GM19455 (cell line): ENCODE measurements at regions not wholly inside any gene's neighbourhood (a gene's known extent, or its start where the extent isn't known, plus 50 kb on each side); places are given as distances from the start of the nearest gene placed in this dataset.
"Not testable (repeated sequence)": the region's sequence is repeated elsewhere in the genome, so short reads cannot be mapped to it uniquely, and the experiment has no call there.

Source experiments
- ATAC-seq: cut with Tn5 transposase; IDR thresholded peaks from one replicate; pipeline ENCODE4 v1.9.1; 2021; ENCODE audit not compliant: unreplicated experiment

DNA sequence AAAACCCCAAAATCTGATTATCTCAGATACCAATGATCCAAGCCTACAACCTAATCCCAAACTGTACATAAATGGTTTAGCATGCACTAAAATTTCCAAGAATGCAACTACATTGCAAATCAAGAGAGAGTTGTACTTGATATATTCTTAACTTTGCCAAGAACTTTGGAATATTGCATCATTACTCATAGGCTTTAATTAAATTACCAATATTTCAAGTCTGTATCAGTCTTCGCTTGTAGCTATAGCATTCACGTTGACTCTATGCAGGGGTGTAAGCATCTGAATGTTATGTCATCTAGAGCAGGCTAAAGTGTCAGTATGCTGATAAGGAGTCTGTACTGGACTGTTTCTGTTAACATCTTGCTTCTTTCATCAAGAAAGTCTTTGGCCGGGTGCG is 56.3 kb downstream of the FOXI3 start:
- no peak for ATAC-seq

DNA sequence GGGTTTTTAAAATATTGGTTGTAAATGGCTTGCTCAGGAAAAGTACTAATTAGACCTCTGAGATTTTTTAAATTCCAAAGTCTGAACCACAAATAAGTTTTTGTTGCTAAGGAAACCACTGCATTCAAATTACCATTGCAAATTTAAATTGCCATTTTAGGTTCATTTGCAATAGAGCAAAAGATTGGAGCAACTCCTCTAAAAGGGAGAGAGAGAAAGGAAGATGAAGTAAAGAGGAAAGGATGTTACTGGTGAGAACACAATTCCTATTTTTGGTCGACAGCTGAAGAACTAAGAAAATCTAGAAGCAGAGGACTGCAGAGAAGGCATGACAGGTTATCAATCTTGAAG is 74.9 kb downstream of the FOXI3 start:
- no peak for ATAC-seq

GRCh38 chr2:88372042-88372441 is 80.5 kb downstream of the FOXI3 start:
- ATAC-seq: no peak

- ATAC-seq: not testable (repeated sequence)
Observed at GRCh38 chr2:88365408-88365807, 87.1 kb downstream of the FOXI3 start.

- ATAC-seq: no peak
Observed at GRCh38 chr2:88355486-88355885, 97.0 kb downstream of the FOXI3 start.

DNA sequence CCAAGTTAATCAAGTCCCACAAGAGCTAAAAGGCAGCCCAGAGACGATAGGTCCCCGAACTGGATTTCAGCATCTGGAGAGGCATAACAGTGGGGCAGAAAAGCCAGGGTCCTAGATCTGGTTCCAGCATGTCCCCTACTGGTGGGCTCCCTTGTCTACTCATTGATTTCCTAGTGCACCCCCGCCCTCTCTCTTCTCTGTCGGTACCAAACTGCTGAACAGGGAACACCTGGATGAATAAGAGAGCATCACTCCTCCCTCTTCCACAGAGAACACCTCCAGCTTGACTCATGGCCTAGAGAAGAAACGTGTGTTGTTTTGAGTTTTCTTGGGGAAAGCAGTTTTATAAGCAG is 101.3 kb downstream of the FOXI3 start:
- ATAC-seq: no peak

- ATAC-seq: no peak
Observed at GRCh38 chr2:88350331-88351248, 101.9 kb downstream of the FOXI3 start.

GRCh38 chr2:88345842-88346241 is 106.7 kb downstream of the FOXI3 start:
- ATAC-seq: no peak

DNA sequence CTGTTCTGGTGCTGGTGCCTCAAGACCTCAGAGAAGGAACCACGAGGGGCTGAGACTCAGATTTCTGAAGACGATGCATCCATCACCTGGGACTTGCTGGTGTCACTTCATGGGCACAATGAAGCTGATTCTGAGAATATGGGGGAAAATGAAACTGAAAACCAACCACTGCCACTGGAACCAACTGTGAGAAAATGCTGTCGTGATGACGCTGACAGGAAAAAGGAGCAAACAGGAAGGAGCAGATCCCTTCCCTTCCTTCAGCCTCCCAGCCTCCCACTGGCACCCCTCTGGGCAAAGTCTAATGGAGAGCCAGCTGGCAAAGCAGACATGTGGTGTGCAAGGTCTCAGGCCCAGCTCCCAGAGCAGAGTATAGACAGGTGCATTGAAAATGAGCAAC is 109.7 kb downstream of the FOXI3 start:
- no peak for ATAC-seq

- no peak for ATAC-seq
Observed at GRCh38 chr2:88334418-88334817, 118.1 kb downstream of the FOXI3 start.

DNA sequence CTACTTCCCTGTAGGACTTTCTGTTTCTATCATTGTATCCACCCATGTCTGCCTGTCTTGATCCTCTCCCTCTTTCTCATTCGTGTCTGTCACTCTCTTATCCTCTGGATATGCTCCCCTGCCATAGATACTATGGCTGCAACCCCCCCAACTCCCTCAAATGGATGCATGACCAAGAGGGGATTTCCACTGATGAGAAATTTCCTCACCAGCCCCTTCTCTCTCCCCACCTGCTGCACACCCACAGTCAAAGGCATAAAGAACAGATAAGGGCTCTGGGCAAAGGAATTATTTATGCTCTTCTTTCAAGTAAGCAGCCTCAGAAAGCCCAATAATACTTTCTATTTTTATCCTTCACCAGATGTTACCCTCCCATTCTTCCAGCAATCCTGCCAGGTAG is 121.3 kb downstream of the FOXI3 start:
- no peak for ATAC-seq

DNA sequence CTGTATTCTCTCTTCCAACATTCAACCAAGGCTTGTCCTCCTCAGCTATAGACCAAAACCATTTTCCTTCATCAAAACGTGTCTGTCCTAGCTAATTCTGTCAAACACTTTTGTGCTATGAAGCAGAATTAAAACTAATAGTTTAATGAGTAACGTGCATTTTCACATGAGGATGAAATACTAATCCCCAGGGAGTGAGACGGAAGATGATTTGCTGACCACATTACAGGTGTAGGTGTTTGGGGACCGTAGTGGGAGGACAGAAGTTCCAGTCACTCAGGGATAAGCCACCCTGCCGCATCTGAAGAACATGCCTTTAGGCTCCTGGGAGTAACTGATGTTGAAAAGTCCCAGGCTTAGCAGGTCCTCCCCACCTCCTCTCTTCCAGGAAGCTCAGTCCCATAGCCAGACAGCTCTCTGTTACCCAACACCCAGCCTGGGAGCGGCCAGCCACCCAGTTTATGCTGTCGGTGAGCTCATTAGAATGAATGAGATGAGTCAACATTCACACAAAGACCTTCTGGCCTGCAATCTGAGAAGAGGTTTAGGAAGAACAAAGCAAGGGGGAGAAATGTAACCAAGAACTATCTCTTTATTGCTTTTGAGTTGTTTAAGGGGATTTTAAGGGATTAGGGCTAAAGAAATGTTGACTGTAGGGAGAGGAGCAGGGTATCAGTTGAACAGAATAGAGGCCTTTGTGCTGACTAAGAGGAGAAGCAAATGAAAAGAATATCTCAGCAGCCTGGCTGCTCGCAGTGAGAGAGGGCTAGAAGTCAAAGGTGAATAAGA is 122.5 kb downstream of the FOXI3 start:
- no peak for ATAC-seq

DNA sequence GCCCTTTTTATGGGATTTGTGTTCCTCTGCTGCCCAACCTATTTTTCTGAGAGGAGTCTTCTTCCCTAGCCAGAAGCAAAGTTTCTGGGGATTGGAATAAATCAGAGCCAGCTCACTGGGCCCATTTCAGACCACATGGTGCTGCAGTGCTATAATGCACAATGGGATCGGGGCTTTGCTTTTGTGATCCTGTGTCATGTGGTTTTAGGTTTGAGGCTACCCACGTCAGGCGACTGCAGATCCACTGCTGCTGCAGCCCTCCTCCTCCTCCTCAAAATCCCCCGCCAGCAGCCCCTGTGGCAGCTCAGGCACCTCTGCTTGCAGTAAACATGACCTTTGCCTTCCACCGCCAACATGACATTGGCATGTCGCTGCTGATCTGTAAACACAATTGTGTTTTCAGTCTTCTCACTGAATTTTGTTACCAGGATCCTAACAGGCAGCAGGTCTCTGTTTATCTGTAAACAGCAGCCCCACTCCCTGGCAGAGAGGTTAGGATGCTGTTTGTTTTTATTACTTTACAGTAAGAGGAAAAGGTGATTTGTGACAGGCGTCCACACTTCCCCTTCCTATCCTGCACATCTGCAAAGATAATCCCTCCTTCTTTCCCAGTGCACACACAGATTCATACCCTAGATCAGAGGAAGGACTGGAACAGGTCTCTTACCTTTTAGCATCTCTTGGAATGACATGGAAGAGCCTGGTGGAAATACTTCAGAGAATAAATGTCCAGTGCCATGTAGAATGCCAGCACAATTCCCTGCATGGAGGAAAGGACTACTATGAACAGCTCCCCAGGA is 130.8 kb downstream of the FOXI3 start:
- ATAC-seq: no peak

DNA sequence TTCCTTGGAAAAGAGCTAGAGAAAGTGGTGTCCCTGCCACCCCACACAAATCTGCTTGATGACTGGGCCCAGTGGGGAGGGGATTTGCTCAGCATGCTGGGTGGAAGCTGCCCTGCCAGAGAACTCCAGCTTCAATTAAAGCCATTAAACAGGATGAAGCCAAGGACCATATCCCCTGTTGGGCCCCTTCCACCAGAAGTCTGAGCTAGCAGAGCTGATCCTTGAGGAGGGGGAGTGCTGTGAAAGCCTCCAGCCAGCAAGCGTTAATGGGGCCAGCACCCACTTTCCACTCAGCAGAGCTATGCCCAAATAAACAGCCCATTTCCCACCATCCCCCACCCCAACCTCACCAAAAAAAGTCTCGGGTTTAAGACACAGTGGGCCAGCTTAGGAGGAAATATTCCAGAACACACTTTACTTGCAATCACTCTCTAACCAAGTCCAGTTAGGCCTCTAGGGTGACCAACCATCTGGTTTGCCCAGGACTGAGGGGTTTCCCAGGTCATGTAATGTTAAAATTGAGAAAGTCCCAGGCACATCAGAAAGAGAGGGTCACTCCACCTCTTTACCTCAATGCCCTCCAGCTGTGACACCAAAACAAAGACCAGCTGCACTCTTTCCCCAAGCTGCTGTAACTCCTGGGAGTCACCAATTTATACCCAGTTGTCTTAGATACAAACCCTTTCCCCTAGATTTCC is 132.3 kb downstream of the FOXI3 start:
- ATAC-seq: no peak

DNA sequence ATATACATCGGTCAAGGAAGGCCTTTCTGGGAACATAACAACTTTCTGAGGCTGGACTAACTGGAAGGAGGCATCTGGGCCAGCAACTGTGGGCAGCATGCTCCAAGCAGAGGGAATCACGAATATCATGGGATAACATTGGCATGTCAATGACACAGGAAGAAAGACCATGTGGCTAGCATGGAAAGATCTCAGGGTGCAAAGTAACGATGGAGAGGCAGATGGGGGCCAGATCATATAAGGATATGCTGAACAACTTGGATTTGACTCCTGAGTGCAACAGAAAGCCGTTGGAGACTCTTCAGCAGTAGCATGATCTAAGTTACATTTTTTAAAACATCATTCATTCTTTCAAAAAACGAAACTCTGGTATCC is 133.6 kb downstream of the FOXI3 start:
- ATAC-seq: no peak

- no peak for ATAC-seq
Observed at GRCh38 chr2:88318071-88318955, 134.2 kb downstream of the FOXI3 start.

- no peak for ATAC-seq
Observed at GRCh38 chr2:88310787-88311186, 140.6 kb downstream of the THNSL2 start.

GRCh38 chr2:88307817-88308216 is 137.7 kb downstream of the THNSL2 start:
- ATAC-seq: no peak

GRCh38 chr2:88303865-88304264 is 133.7 kb downstream of the THNSL2 start:
- ATAC-seq: no peak

- no peak for ATAC-seq
Observed at GRCh38 chr2:88296247-88296646, 126.1 kb downstream of the THNSL2 start.
